Inflammatory macrophage treated with lipopolysaccharide for 4 hours (primary cell): ENCODE measurements at regions not wholly inside any gene's neighbourhood (a gene's known extent, or its start where the extent isn't known, plus 50 kb on each side); places are given as distances from the start of the nearest gene placed in this dataset.

Experiments
- DNase-seq: peaks from one replicate; pipeline ENCODE4 v3.0.0-alpha.2; 2020

DNA sequence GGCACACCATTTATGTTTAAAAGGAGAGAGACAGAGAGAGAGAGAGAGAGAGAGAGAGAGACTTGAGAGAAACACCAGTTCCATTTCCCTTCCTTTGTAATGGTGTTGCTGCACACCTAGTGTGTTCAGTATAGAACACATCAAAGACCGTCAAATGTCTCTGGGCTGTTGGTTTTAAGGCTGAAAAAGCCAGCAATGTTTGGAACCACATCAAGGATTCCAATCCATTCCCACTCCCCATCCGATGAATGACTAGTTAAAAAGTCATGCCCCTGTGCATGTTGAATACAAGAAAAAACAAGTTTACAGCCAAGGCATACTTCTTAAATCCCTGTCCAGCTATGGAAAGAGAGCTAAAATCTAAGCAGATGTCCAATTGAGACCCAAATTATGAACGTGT is 83.0 kb upstream of the IFNE start:
- DNase-seq: no peak

DNA sequence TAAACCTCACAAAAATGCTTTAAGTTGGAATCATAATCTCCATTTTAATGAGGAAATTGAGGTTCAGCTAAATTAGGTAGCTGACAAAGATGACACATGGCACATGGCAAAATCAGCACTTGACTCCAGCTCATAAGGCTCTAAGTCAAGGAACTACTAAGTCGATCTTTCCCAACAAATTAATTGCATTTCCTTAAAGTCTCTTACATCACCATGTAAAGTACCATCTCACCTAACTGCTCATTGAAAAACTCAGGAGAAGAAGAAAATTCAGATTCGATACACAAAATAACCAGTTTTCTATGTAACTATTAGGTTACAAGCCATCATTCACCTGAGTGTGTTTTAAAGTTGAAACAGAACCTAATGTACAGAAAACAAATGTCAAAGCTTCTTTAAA is 85.8 kb upstream of the IFNE start:
- DNase-seq: no peak

DNA sequence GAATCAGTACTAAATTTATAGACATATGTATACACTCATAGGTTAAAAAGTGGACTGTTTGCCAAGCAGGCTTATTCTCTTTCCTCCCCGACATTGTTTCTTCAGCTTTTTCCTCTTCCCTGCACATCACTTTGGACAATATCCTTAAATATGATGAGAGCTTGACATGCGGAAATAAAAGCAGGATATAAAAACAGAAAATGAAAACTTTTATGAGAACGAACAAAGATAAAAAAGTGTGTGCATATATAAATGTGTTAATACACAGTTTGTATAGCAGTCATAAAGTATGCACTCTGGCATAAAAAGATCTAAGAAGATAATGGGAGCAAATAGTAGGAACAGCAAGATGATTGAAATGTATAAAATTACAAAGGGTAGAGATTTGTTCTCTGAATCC is 86.4 kb upstream of the IFNE start:
- DNase-seq: no peak

GRCh38 chr9:21569721-21570120 is 87.6 kb upstream of the IFNE start:
- no peak for DNase-seq

GRCh38 chr9:21570643-21571275 is 88.6 kb upstream of the IFNE start:
- no peak for DNase-seq

GRCh38 chr9:21574261-21574660 is 92.1 kb upstream of the IFNE start:
- no peak for DNase-seq

DNA sequence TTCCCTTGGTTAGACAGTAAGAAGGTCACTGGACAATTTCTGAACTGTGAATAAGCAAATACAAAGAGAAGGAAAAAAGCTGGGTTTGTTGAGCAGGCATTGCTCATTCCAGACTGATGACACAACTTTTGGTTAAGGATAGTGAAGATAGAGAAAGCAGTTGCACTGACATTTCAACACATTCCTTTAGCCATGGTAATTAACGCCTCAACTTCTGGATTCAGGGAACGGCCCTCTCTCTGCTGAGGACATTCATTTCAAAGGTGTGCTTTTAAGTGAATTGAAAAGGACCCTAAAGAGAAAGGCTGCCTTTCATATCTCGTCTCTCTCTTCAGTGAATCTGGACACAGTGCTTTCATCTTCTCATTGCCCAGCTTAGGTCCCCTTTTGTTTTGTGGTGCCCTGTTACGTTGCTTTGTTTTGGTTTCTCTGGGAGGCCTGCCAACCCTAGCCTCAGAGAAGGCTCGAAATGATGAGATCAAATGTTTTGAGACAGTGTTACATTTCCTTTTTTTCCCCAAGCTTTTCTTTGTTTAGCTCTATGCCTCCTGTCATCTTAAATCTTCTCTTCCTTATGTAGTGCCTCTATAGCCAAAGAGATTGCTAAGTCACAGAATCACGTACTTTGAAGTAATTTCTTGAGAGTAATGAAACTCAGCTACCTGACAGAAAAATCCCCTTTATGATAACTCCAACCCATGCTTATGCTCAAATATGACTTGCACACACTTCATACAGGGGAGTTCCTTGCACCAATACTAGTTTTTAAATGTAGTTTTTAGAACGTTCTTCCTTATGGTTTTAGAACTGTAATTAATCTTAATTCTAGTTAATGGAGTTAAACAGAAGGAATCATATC is 94.4 kb upstream of the IFNE start:
- peak; percentile 26 for DNase-seq

- DNase-seq: no peak
Observed at GRCh38 chr9:21579247-21579671, 97.1 kb upstream of the IFNE start.

DNA sequence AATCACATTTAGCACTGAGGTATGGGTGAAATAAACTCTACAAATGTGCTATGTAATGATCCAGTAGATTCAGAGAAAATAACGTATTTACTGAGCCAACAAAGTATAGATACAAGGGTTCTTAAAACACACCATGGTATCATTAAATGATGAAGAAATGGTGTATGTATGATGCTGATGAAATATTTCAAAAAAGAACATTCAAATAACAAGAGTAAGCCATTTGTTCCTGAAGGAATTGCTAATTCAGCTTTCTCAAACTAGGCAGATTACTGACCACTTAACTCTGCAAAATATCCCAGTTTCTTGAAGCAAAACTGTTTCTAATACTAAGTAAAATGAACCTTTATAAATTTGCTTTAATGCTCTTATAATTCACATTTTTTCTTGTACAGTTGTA is 97.6 kb upstream of the IFNE start:
- DNase-seq: no peak

DNA sequence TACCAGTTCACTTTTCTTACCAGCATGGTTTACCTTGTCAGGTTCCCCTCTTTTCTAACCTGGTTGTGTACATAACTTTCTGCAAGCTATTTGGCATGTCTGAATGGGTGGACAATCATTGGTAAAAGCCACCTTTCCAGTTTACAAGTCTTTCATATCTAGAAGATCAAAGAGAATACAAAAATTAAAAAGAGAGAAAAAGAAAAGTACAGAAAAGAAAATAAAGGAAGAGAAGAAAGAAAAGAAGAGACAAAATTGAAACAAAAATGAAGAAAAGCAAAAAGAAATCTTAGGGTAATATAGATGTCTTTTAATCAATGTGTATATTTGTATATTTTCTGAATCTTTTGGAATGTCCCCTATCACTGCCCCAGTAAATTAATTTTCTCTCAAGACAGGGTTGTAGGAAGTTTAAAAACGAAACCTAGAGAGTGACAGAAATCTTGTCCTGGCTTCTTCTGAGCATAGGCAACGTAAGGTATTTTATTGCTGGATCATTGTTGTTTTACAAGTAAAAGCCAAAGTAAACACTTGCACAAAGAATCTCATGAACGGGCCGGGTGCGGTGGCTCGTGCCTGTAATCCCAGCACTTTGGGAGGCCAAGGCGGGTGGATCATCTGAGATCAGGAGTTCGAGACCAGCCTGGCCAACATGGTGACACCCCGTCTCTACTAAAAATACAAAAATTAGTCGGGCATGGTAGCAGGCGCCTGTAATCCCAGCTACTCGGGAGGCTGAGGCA is 98.7 kb upstream of the IFNE start:
- no peak for DNase-seq

DNA sequence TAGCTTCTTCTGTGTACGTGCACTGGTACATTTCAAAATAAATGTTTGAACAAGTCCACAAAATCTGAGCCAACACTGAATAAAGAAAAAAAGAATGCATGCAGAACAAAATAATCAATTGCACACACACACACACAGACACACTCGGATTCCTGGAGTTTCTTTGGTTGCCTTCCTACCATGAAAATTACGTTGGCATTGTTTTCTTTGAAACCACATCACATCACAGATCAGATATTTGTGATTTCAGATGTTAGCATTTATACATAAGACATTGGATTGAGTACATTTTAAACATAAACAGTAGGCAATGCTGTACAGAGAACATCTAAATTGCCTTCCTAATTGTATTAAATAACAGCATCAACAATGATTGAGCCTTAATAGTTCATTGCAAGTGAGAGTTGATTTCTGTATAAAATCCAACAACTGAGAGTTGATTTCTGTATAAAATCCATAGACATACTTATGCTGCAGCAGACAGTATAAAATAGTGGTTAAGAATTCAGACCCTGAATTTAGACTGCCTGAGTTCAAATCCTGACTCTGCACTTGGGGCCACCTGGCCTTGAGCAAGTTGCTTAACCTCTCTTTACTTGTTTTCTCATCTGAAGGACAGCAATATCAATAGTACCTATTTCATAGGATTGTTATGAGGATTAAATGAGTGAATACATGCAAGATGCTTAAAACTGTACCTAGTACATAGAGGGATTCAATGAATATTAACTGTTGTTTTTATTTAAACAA is 101.7 kb upstream of the IFNE start:
- DNase-seq: no peak

GRCh38 chr9:21584890-21585289 is 102.8 kb upstream of the IFNE start:
- DNase-seq: no peak

DNA sequence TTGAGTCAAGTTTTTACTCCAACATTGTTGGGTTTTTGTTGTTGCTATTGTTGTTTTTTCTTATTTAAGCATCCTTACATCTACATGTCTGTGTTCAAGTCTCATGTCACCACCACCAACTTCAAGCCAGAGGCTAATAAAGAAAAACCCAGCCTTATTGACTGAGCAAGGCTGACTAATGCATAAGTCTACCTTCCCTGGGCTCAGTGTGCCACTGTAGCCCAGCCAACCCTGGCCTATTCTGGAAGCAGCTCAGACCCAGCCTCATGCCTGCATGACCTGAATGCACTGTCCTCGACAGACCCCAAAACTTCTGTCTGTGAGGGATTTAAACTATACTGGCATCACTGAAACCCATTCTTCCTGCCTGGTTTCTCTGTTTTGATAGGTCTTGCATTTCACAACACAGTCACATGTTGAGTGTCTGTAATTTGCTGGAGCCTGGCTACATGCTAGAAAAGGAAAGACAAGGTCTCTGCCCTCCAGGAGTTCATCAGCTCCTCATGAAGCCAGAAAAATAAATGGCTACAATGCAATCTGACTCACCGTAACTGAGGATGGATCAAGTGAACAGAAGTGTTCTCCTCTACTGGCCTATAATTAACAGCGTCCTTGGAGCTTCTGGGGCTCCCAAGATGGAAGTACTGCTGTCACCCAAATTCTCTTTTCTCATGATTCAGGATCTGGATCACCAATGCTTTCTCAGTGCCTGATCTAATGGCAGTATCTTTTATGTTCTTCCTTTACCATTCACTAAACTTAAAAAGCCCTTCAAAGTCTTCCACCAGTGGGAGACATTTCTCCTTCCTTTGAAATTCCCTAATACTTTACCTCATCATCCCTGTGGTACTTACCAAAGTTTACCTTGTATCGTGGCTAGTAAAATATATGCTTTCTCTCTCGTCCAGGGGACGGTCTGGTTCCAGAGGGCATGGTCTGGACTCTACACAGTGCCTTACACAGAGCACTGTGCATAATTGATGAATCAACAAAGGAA is 103.9 kb upstream of the IFNE start:
- DNase-seq: no peak

GRCh38 chr9:21589344-21590056 is 107.4 kb upstream of the IFNE start:
- DNase-seq: no peak

DNA sequence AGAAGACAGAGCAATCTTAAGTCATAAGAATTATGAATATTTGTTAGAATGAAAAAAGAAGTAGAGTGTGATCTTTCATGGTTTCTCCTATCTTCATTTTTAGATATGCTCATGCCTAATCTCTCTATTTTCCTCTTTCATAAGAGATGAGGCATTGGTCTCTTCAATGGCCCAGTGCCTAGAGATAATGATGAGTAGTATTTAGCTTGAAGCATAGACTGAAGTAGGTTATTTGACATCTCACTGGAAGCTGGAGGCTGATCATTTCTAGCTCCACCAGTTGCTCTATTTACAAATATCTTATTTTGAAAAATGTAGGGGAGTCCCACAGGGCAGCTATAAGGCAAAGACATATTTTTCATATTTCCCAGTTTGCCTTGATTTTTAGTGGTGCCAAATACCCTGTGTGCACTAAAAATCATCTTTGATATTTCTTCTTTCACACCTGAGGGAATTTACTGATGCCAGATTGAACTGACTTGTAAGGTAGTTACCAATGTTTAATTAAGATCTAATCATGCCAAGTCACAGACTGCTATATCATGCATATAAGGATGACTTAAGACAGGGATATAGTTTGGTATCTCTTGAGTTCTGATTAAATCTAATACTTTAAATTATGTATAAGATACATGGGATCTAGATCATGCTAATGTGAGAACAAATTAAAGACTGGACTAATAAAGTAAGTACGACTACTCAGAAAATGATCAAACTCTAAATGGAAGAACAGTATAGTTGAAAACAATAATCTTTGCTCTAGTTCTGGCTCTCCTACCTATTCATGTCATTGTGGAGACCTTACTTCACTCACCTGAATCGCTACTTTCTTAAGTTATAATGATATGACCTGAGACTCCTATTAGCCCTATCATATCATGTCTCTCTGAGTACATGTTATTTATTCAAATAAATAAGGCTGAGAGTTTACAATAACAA is 108.2 kb upstream of the IFNE start:
- DNase-seq: no peak

GRCh38 chr9:21591221-21592062 is 109.3 kb upstream of the IFNE start:
- DNase-seq: peak; percentile 89

- no peak for DNase-seq
Observed at GRCh38 chr9:21592063-21592338, 109.9 kb upstream of the IFNE start.

- DNase-seq: no peak
Observed at GRCh38 chr9:21597284-21597683, 115.2 kb upstream of the IFNE start.

- DNase-seq: no peak
Observed at GRCh38 chr9:21598749-21599148, 116.6 kb upstream of the IFNE start.
